Breast epithelium (tissue), 3 donors: ENCODE measurements at regions not wholly inside any gene's neighbourhood (a gene's known extent, or its start where the extent isn't known, plus 50 kb on each side); places are given as distances from the start of the nearest gene placed in this dataset.

Source experiments
- CTCF ChIP-seq, 3 donors: fragments of 450-650 bp; IDR thresholded peaks; one replicate each; pipeline ENCODE4 v1.5.1; 2016 to 2017; ENCODE audit warnings: antibody characterized with exemption in 3 of 3, mild to moderate bottlenecking in 3 of 3, moderate library complexity in 3 of 3
- POLR2A ChIP-seq: fragments of 450-650 bp; IDR thresholded peaks from one replicate; pipeline ENCODE4 v1.6.1; 2016; ENCODE audit warnings: antibody characterized with exemption, mild to moderate bottlenecking, moderate library complexity
- POLR2AphosphoS5 ChIP-seq, 3 donors: sonication (generic); formaldehyde crosslinking; IDR thresholded peaks; one replicate each; pipeline ENCODE4 v1.6.1; 2017; ENCODE audit warnings: antibody characterized with exemption in 3 of 3

- no peak for TF ChIP-seq CTCF (IDR thresholded peaks at IDR 0.05)
- no peak for TF ChIP-seq POLR2A
- TF ChIP-seq POLR2AphosphoS5 (IDR thresholded peaks at IDR 0.05): no peak
Observed at GRCh38 chr4:148633720-148634119, 191.5 kb upstream of the NR3C2 start.
